GM12875 (cell line): ENCODE measurements at regions not wholly inside any gene's neighbourhood (a gene's known extent, or its start where the extent isn't known, plus 50 kb on each side); places are given as distances from the start of the nearest gene placed in this dataset.

Experiments
- H3K4me3 ChIP-seq: one replicate; pipeline ENCODE4 v1.5.1; 2011; ENCODE audit warnings: low read depth, low read length, control low read depth
- CTCF ChIP-seq: IDR thresholded peaks from 2 replicates; pipeline ENCODE4 v1.5.1; 2011; ENCODE audit warnings: low read depth, mild to moderate bottlenecking, control low read depth, inconsistent platforms, low read length, moderate library complexity, borderline replicate concordance; ENCODE audit not compliant: insufficient read depth

GRCh38 chr6:164208371-164208770, 793.9 kb downstream of the QKI start:
- H3K4me3 ChIP-seq = no peak overlapping the region
- TF ChIP-seq CTCF = no peak

- H3K4me3 ChIP-seq = no peak overlapping the region
- no peak for TF ChIP-seq CTCF
Measured at GRCh38 chr6:164206807-164207423, 792.4 kb downstream of the QKI start.

- H3K4me3 ChIP-seq = no peak overlapping the region
- no peak for TF ChIP-seq CTCF
Measured at GRCh38 chr6:164200071-164200470, 785.6 kb downstream of the QKI start.

- no peak overlapping the region for H3K4me3 ChIP-seq
- TF ChIP-seq CTCF = no peak
Measured at GRCh38 chr6:164195942-164196281, 781.4 kb downstream of the QKI start.

GRCh38 chr6:164195278-164195941, 780.9 kb downstream of the QKI start:
- no peak overlapping the region for H3K4me3 ChIP-seq
- no peak for TF ChIP-seq CTCF

GRCh38 chr6:164188861-164189260, 774.3 kb downstream of the QKI start:
- no peak for TF ChIP-seq CTCF
- no peak overlapping the region for H3K4me3 ChIP-seq

GRCh38 chr6:164185471-164185871, 771.0 kb downstream of the QKI start:
- no peak for TF ChIP-seq CTCF
- H3K4me3 ChIP-seq = no peak overlapping the region
